DMS153 (cell line): ENCODE measurements at regions not wholly inside any gene's neighbourhood (a gene's known extent, or its start where the extent isn't known, plus 50 kb on each side); places are given as distances from the start of the nearest gene placed in this dataset.
"Not testable (repeated sequence)": the region's sequence is repeated elsewhere in the genome, so short reads cannot be mapped to it uniquely, and the experiment has no call there.

ENCODE experiments used
- DNase-seq: peaks from one replicate; lab custom pipeline; 2025; lab: John Stamatoyannopoulos, UW

- DNase-seq, result no peak
Measured at GRCh38 chr4:160492181-160492580, 1389.3 kb downstream of the RAPGEF2 start.

GRCh38 chr4:160493206-160493605, 1390.3 kb downstream of the RAPGEF2 start:
- DNase-seq, result no peak

- DNase-seq, result no peak
Measured at GRCh38 chr4:160495356-160495755, 1392.5 kb downstream of the RAPGEF2 start.

GRCh38 chr4:160498211-160498610, 1395.3 kb downstream of the RAPGEF2 start:
- no peak for DNase-seq

- DNase-seq, result no peak
Measured at GRCh38 chr4:160505724-160506123, 1402.8 kb downstream of the RAPGEF2 start.

GRCh38 chr4:160510928-160511327, 1408.0 kb downstream of the RAPGEF2 start:
- no peak for DNase-seq

GRCh38 chr4:160514126-160514525, 1411.2 kb downstream of the RAPGEF2 start:
- DNase-seq, result no peak

GRCh38 chr4:160523231-160523630, 1420.4 kb downstream of the RAPGEF2 start:
- DNase-seq, result no peak

- no peak for DNase-seq
Measured at GRCh38 chr4:160537681-160538080, 1434.8 kb downstream of the RAPGEF2 start.

- no peak for DNase-seq
Measured at GRCh38 chr4:160546201-160546600, 1443.3 kb downstream of the RAPGEF2 start.

GRCh38 chr4:160549951-160550519, 1447.2 kb downstream of the RAPGEF2 start:
- DNase-seq, result not testable (repeated sequence)

- no peak for DNase-seq
Measured at GRCh38 chr4:160562661-160563060, 1459.8 kb downstream of the RAPGEF2 start.

- no peak for DNase-seq
Measured at GRCh38 chr4:160563552-160564282, 1460.8 kb downstream of the RAPGEF2 start.

GRCh38 chr4:160567634-160568033, 1464.8 kb downstream of the RAPGEF2 start:
- no peak for DNase-seq

- no peak for DNase-seq
Measured at GRCh38 chr4:160570271-160570670, 1467.4 kb downstream of the RAPGEF2 start.

- DNase-seq, result not testable (repeated sequence)
Measured at GRCh38 chr4:160574272-160574671, 1471.4 kb downstream of the RAPGEF2 start.

GRCh38 chr4:160580581-160580980, 1477.7 kb downstream of the RAPGEF2 start:
- DNase-seq, result no peak

GRCh38 chr4:160592258-160592657, 1489.4 kb downstream of the RAPGEF2 start:
- no peak for DNase-seq

- no peak for DNase-seq
Measured at GRCh38 chr4:160595646-160596045, 1492.8 kb downstream of the RAPGEF2 start.

- no peak for DNase-seq
Measured at GRCh38 chr4:160604541-160604940, 1501.7 kb downstream of the RAPGEF2 start.

- no peak for DNase-seq
Measured at GRCh38 chr4:160611181-160611580, 1508.3 kb downstream of the RAPGEF2 start.

- no peak for DNase-seq
Measured at GRCh38 chr4:160631044-160631443, 1528.2 kb downstream of the RAPGEF2 start.

- no peak for DNase-seq
Measured at GRCh38 chr4:160652790-160653189, 1511.0 kb downstream of the FSTL5 start.

- no peak for DNase-seq
Measured at GRCh38 chr4:160675550-160675949, 1488.2 kb downstream of the FSTL5 start.
